NCI-H460 (cell line): ENCODE measurements at regions not wholly inside any gene's neighbourhood (a gene's known extent, or its start where the extent isn't known, plus 50 kb on each side); places are given as distances from the start of the nearest gene placed in this dataset.
"Not testable (repeated sequence)": the region's sequence is repeated elsewhere in the genome, so short reads cannot be mapped to it uniquely, and the experiment has no call there.

ENCODE experiments used
- DNase-seq: peaks from one replicate; pipeline ENCODE4 v3.0.0-alpha.2; 2016; ENCODE audit warnings: low read depth; ENCODE audit errors: extremely low read depth

- DNase-seq, result no peak
These were observed 617.1 kb downstream of the EPM2A start for GRCh38 chr6:145118224-145118623.

DNA sequence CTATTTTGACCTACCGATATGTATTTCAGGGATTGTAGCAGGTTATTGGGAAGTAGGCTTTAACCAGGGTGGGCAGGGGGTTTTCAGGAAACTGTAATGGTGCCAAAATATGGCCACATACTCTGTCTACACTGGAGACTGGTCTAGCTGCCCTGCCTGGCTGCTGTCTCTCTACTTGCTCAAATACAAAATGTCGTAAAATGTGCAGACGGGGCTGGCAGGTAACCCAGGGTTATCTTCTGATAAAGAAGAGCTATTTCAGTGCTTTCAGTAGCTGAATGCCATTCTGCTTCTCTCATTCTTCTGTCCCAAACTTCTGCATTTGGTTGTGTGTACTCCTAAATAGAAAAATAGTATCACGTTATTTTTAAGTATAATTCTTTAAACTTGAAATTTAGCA, 616.2 kb downstream of the EPM2A start:
- no peak for DNase-seq

- no peak for DNase-seq
These were observed 602.6 kb downstream of the EPM2A start for GRCh38 chr6:145132709-145133108.

- no peak for DNase-seq
These were observed 599.6 kb downstream of the EPM2A start for GRCh38 chr6:145135702-145136101.

DNA sequence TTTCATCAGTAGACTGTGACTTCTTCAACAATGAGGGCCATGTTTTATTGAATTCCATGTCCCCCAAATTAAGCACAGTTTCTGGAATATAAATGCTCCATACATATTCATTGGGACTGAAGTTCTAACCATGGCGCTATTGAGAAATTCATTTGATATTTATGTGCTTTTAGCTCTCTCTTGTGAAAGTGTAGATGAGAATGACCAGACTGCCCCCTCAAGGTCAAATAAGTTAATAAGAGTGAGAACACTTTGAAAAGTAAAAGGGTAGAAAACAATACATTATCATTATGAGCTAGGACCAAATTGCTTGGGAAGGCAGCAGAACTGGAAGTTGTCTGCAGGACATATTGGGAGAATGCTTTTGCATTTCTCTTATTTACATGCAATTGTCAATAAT, 597.9 kb downstream of the EPM2A start:
- no peak for DNase-seq

- peak; percentile 47 for DNase-seq
These were observed 596.7 kb downstream of the EPM2A start for GRCh38 chr6:145138469-145139139.

GRCh38 chr6:145139140-145139850, 596.0 kb downstream of the EPM2A start:
- peak; percentile 75 for DNase-seq

DNA sequence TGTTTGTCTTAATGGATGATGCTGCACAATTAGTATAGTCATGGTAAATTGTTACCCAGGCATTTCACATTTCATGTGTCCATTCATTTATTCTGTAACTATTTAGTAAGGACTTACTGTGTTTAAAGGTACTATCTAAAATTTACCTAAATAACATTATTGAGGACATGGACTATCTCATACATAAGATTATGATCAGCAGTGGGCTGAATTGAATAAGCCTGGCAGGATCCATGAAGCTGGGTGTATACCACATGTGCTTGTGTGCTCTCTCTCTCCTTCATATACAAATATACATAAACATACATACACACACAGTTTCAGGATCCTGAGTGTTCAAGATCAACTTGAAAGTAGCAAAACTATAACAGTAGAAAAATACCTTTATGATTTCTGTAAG, 595.4 kb downstream of the EPM2A start:
- DNase-seq, result no peak

DNA sequence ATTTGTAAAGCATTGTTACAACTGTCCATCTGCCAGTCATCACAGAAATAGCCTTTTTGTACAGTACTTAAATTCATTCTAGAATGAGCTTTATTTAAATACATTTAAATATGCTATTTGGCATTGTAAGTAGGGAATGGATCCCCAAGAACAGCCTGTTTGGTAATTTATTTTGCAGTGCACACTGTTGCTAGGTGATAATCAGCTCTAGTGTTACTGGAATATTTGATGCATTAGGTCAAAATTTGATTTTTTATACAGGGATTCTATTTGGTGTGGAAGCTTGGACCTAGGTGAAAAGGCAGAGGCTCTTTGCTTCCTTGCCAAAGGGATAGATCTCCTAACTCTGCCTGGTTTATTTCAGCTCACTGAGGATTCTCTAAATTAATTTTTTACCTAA, 593.7 kb downstream of the EPM2A start:
- no peak for DNase-seq

DNA sequence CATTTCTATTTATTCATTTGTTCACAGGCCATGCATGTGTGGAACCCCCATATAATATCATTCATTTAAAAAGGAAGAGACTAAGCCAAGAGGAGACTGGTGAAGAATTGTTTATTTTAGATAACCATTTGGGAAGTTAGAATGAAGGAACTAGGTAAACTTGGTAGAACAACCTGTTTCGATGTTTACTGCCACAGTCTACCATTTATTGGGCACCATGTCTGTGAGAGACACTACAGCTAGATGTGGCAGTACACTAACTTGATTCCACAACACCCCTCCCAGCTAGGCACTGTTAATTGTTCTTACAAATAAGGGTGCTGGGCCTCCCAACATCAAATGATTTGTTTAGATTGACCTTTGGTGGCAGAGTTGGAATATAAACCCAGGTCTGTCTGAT, 592.4 kb downstream of the EPM2A start:
- DNase-seq, result no peak

DNA sequence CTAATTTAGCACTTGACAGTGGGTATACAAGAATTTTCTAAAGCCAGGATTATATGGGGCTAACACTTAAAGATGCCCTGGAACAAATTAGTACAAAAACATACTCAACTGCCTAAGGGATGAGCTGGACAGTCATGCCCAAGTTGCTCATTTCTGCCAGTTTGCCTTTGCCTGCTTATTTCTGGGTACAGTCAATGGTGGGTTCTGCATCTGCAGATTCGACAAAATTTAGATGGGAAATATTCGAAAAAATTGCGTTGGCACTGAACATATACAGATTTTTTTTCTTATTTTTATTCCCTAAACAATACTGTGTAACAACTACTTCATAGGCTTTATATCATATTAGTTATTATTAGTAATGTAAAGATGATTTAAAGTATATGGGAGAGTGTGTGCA, 591.9 kb downstream of the EPM2A start:
- DNase-seq, result no peak

GRCh38 chr6:145147559-145147958, 587.8 kb downstream of the EPM2A start:
- no peak for DNase-seq

DNA sequence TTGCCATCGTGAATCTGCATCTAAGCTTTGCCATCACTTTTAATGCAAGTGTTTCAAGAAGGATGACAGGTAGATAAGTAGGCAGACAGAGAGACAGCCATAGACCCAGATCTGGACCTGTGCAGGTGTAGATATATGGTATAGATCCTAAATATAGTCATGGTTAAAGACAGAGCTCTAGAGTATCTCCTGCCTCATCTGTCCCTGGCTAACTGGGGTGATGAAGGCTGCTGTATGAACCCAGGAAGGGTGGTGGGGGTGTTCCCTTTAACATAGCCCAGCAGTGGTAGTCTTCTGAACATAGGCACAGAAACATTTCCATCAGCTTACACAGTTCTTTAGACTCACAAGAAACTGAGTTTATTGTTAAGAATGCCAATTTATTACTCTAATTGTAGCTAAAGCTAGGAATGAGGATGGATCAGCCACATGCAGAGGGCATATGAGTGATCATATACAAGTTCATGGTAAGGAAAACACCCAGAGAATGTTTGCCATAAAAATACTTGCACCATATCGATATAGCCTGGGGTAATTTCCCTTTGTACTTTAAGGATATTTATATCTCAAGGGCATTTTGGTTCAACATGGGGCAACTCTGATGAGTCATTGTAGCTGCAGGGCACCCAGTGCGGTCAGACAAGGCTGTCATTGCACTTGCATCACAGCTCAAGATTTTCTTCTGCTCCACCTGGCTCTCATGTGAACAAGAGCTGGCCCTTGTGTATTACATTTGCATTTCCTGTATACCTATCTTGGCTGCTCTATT, 587.2 kb downstream of the EPM2A start:
- peak; percentile 76 for DNase-seq

DNA sequence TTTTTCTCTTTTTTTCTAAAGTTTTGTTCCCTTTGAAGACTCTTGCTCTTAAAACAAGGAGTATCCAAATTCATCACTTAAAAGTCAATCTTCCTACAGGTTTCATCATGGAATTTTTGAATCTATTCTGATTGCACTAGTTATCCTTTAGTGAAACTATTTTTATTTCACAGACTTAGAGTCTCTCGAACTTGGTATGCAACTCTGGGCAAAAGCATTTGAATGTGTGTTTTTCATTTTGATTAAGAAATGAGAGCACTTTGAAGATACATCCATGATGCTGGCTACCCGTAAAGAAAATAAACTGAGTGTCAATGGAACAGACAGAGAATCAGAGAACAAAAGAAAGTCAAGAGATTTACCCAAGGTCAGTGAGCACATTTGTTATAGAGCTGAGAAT, 586.5 kb downstream of the EPM2A start:
- DNase-seq, result no peak

- DNase-seq, result no peak
These were observed 583.7 kb downstream of the EPM2A start for GRCh38 chr6:145151624-145152023.

GRCh38 chr6:145153495-145153894, 581.8 kb downstream of the EPM2A start:
- DNase-seq, result no peak

- DNase-seq, result no peak
These were observed 579.9 kb downstream of the EPM2A start for GRCh38 chr6:145155411-145155810.

- no peak for DNase-seq
These were observed 579.2 kb downstream of the EPM2A start for GRCh38 chr6:145155873-145156782.

GRCh38 chr6:145158636-145159035, 576.7 kb downstream of the EPM2A start:
- not testable (repeated sequence) for DNase-seq

DNA sequence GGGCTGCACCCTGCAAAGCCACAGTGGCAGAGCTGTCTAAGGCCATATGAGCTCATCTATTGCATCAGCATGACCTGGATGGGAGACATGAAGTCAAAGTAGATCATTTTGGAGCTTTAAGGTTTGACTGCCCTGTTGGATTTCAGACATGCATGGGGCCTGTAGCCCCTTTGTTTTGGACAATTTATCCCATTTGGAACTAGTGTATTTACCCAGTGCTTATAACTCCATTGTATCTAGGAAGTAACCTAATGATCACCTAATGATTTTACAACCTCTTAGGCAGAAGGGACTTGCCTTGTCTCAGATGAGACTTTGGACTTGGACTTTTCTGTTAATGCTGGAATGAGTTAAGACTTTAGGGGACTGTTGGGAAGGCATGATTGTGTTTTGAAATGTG, 575.4 kb downstream of the EPM2A start:
- DNase-seq, result no peak

DNA sequence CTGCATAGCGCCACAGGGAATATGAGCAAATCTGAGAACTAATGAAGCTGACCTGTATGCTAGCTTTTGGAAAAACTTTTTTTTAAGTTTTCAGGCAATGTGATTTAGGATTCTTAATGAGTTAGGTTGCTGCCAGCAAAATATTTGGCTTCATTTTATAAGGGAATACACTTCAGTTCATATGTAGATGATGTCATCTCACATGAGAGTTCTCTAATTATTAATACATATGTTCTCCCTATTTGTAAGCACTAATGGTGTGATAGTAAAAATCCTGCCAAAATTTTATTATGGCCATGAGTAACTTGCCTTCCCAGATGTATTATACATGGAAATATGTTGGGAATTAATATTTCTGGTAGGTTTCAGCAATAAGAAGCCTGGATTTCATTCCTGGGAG, 573.8 kb downstream of the EPM2A start:
- DNase-seq, result no peak
